ENCODE measurements at regions not wholly inside any gene's neighbourhood (a gene's known extent, or its start where the extent isn't known, plus 50 kb on each side); places are given as distances from the start of the nearest gene placed in this dataset.

- Mint-ChIP-seq H3K36me3 (peaks cover 18 to 29% of the 10 kb centered on the region in 2 donors), H3K27ac (peak overlapping the region; percentile 90 to 98), H3K9me3 (no peaks in the 10 kb centered on the region)
- DNase-seq (ENCODE audit: low spot score in 2 of 2): peak; percentile 51 to 56
- ATAC-seq: peak in 1 of 2 donors; percentile 14
Observed at GRCh38 chrY:7272556-7273195, 361.1 kb upstream of the AMELY start.

GRCh38 chrY:7263773-7264172 lies 352.2 kb upstream of the AMELY start:
- DNase-seq (ENCODE audit: low spot score in 2 of 2): no peak
- no peak overlapping the region for H3K27ac Mint-ChIP-seq
- peak in 1 of 2 donors; percentile 14 for ATAC-seq
- no peaks in the 10 kb centered on the region for H3K9me3 Mint-ChIP-seq
- H3K36me3 Mint-ChIP-seq: no peaks in the 10 kb centered on the region

DNA sequence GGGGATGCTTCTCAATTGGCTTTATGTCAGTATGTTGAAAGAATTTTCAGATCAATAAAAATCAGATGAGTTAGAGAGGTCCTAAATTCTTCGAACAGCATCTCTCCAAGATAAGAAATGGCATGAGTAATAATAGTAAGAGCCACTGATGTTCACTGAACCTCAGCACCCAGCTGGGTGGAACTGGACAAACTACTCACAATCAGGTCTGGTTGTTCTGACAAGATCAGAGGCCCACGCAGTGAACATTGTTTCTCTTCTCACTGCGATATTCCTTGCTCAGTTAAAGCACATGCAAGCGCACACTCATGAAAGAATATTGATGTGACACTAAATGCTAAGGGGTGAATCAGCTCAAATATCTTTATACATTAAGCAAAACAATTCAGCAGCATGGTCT lies 351.0 kb upstream of the AMELY start:
- ATAC-seq: no peak
- H3K36me3 Mint-ChIP-seq: peaks cover 0 to 5% of the 10 kb centered on the region in 2 donors
- H3K27ac Mint-ChIP-seq: no peak overlapping the region
- H3K9me3 Mint-ChIP-seq: no peaks in the 10 kb centered on the region
- DNase-seq (ENCODE audit: low spot score in 2 of 2): no peak

- H3K9me3 Mint-ChIP-seq: peaks cover 3 to 4% of the 10 kb centered on the region in 2 donors
- H3K27ac Mint-ChIP-seq: no peak overlapping the region
- ATAC-seq (no peak), DNase-seq (ENCODE audit: low spot score in 2 of 2) (no peak)
- peaks cover 0 to 10% of the 10 kb centered on the region in 2 donors for H3K36me3 Mint-ChIP-seq
Observed at GRCh38 chrY:7261254-7261653, 349.7 kb upstream of the AMELY start.

DNA sequence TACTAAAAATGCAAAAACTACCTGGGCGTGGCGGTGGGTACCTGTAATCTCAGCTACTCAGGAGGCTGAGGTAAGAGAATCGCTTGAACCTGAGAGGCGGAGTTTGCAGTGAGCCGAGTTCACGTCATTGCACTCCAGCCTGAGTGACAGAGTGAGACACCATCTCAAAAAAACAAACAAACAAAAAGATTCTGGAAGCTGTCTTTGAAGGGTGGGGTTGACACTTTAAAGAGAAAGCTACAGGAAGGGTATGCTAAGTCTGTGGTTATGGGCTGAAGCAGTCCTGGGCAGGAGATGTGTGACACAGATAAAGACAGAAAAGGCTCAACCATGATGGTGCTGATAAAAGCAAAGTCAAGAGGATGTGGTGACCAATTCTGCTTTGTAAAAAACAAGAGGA lies 328.5 kb upstream of the AMELY start:
- Mint-ChIP-seq H3K9me3 (peaks cover 0 to 5% of the 10 kb centered on the region in 2 donors), H3K36me3 (peaks cover 0 to 10% of the 10 kb centered on the region in 2 donors), H3K27ac (peak overlapping the region in 1 of 2 donors; percentile 49)
- ATAC-seq (peak; percentile 61 to 76), DNase-seq (ENCODE audit: low spot score in 2 of 2) (no peak)

GRCh38 chrY:7211971-7212370 lies 300.4 kb upstream of the AMELY start:
- H3K36me3 Mint-ChIP-seq: no peaks in the 10 kb centered on the region
- H3K9me3 Mint-ChIP-seq: no peaks in the 10 kb centered on the region
- H3K27ac Mint-ChIP-seq: no peak overlapping the region
- ATAC-seq (no peak), DNase-seq (ENCODE audit: low spot score in 2 of 2) (no peak)

- H3K36me3 Mint-ChIP-seq: no peaks in the 10 kb centered on the region
- no peak for DNase-seq (ENCODE audit: low spot score in 2 of 2)
- H3K9me3 Mint-ChIP-seq: no peaks in the 10 kb centered on the region
Observed at GRCh38 chrY:7204456-7204855, 292.9 kb upstream of the AMELY start.

GRCh38 chrY:7182591-7182990 lies 271.0 kb upstream of the AMELY start:
- ATAC-seq (no peak), DNase-seq (ENCODE audit: low spot score in 2 of 2) (no peak)
- peaks cover 8 to 11% of the 10 kb centered on the region in 2 donors for H3K9me3 Mint-ChIP-seq
- H3K36me3 Mint-ChIP-seq: peaks cover 15 to 18% of the 10 kb centered on the region in 2 donors
- no peak overlapping the region for H3K27ac Mint-ChIP-seq

More at GRCh38 chrY:7204456-7204855, 292.9 kb upstream of the AMELY start:
- ATAC-seq: no peak
- H3K27ac Mint-ChIP-seq: no peak overlapping the region

DNA sequence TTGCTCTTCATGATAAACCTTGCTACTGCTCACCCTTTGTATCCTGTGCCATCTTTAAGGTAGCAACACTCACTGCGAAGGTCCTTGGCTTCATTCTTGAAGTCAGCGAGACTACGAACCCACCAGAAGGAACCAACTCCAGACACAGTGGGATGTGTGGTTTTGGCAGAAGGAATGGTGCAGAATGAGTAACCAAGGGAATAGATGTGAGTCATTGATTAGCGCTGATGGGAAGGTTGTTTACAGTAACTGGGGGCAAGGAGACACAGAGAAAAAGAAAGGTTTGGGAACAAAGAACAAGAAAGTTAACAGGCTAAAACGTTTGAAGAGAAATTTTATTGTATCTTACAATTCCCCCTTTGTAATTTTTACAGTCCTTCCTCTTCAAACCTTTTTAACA lies 266.1 kb upstream of the AMELY start:
- Mint-ChIP-seq H3K27ac (no peak overlapping the region), H3K9me3 (peaks cover 0 to 4% of the 10 kb centered on the region in 2 donors), H3K36me3 (peaks cover 2 to 3% of the 10 kb centered on the region in 2 donors)
- no peak for DNase-seq (ENCODE audit: low spot score in 2 of 2)
- ATAC-seq: no peak

GRCh38 chrY:7169475-7169874 lies 257.9 kb upstream of the AMELY start:
- ATAC-seq (no peak), DNase-seq (ENCODE audit: low spot score in 2 of 2) (no peak)
- Mint-ChIP-seq H3K9me3 (no peaks in the 10 kb centered on the region), H3K27ac (no peak overlapping the region), H3K36me3 (no peaks in the 10 kb centered on the region)

DNA sequence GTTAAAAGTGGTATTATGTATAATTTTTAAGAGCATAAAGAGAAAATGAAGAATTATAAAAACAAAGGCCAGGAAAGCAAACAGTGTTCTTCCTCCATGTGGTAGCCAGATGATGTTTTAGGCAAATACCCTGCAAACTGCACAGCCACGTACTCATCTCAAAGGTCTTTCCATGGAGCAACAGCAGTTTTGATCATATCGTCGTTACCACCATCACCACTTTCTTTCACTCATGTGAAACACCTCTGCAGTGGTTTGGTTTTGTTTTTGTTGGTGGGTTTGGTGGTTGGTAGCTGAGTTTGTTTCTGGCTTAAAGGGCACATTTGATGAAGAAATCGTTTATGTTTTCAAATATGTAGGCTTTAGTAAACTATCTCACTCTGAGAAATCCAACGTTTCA lies 229.9 kb upstream of the AMELY start:
- Mint-ChIP-seq H3K9me3 (no peaks in the 10 kb centered on the region), H3K27ac (no peak overlapping the region), H3K36me3 (no peaks in the 10 kb centered on the region)
- DNase-seq (ENCODE audit: low spot score in 2 of 2) (no peak), ATAC-seq (no peak)
